Neuronal stem cell (in vitro differentiated cells): ENCODE measurements at regions not wholly inside any gene's neighbourhood (a gene's known extent, or its start where the extent isn't known, plus 50 kb on each side); places are given as distances from the start of the nearest gene placed in this dataset.

ENCODE experiments used
- DNase-seq: peaks from one replicate; pipeline ENCODE4 v3.0.0-alpha.2; 2013; ENCODE audit warnings: low spot score
- H2AFZ ChIP-seq: one replicate; pipeline ENCODE4 v1.6.1; 2013; ENCODE audit warnings: mild to moderate bottlenecking, low read length, inconsistent platforms
- H2AK5ac ChIP-seq: 2 replicates; pipeline ENCODE4 v1.6.1; 2013; ENCODE audit warnings: low read depth, mild to moderate bottlenecking, inconsistent platforms, low read length, moderate library complexity, mixed read lengths
- H2BK120ac ChIP-seq: 2 replicates; pipeline ENCODE4 v1.6.1; 2013; ENCODE audit warnings: low read depth, mild to moderate bottlenecking, inconsistent platforms, low read length, moderate library complexity, mixed read lengths
- H2BK12ac ChIP-seq: one replicate; pipeline ENCODE4 v1.6.1; 2013; ENCODE audit warnings: low read length, inconsistent platforms
- H2BK15ac ChIP-seq: 2 replicates; pipeline ENCODE4 v1.6.1; 2013; ENCODE audit warnings: mild to moderate bottlenecking, low read length, inconsistent platforms, mixed read lengths
- H2BK5ac ChIP-seq: one replicate; pipeline ENCODE4 v1.6.1; 2013; ENCODE audit warnings: inconsistent platforms, mild to moderate bottlenecking, low read length, moderate library complexity
- H3K14ac ChIP-seq: one replicate; pipeline ENCODE4 v1.6.1; 2013; ENCODE audit warnings: low read length, inconsistent platforms
- H3K18ac ChIP-seq: 2 replicates; pipeline ENCODE4 v1.6.1; 2013; ENCODE audit warnings: low read length, inconsistent platforms
- H3K23ac ChIP-seq: 2 replicates; pipeline ENCODE4 v1.6.1; 2013; ENCODE audit warnings: low read depth, mild to moderate bottlenecking, mixed read lengths, low read length, inconsistent platforms; ENCODE audit not compliant: poor library complexity
- H3K27ac ChIP-seq: replicated peaks from 3 replicates; pipeline ENCODE4 v1.5.1; 2013; ENCODE audit warnings: low read length, inconsistent platforms
- H3K27me3 ChIP-seq, 3 experiments: 2 replicates each; pipeline ENCODE4 v1.6.1; 2013; ENCODE audit warnings: low read length in 3 of 3, mild to moderate bottlenecking in 2 of 3, inconsistent platforms in 1 of 3, low read depth in 1 of 3, mixed read lengths in 1 of 3, moderate library complexity in 1 of 3; ENCODE audit not compliant: control insufficient read depth in 3 of 3, insufficient read depth in 3 of 3
- H3K36me3 ChIP-seq, 2 donors: replicated peaks in 1 of 2; 2 replicates each; pipeline ENCODE4 v1.6.1; 2013; ENCODE audit warnings: low read length in 2 of 2; ENCODE audit not compliant: control insufficient read depth in 2 of 2, insufficient read depth in 2 of 2
- H3K4ac ChIP-seq: 2 replicates; pipeline ENCODE4 v1.6.1; 2013; ENCODE audit warnings: inconsistent platforms, mild to moderate bottlenecking, low read length, moderate library complexity
- H3K4me1 ChIP-seq, 2 donors: 1 replicate in 1 of 2; 2 replicates in 1 of 2; pipeline ENCODE4 v1.6.1; 2013; ENCODE audit warnings: low read length in 2 of 2, low read depth in 1 of 2; ENCODE audit not compliant: control insufficient read depth in 2 of 2, insufficient read depth in 1 of 2
- H3K4me2 ChIP-seq: one replicate; pipeline ENCODE4 v1.6.1; 2013; ENCODE audit warnings: mild to moderate bottlenecking, low read length, inconsistent platforms; ENCODE audit not compliant: insufficient read depth, poor library complexity, severe bottlenecking
- H3K4me3 ChIP-seq, 2 donors: 2 replicates each; pipeline ENCODE4 v1.5.1; 2013; ENCODE audit warnings: low read length in 2 of 2, mild to moderate bottlenecking in 2 of 2, inconsistent platforms in 1 of 2, moderate library complexity in 1 of 2
- H3K79me1 ChIP-seq: one replicate; pipeline ENCODE4 v1.6.1; 2013; ENCODE audit warnings: low read depth, mild to moderate bottlenecking, inconsistent platforms, low read length, moderate library complexity
- H3K9ac ChIP-seq: one replicate; pipeline ENCODE4 v1.6.1; 2013; ENCODE audit warnings: mild to moderate bottlenecking, low read depth, low read length, inconsistent platforms; ENCODE audit not compliant: poor library complexity
- H3K9me3 ChIP-seq, 2 donors: replicated peaks in 1 of 2; 2 replicates each; pipeline versions ENCODE3 to v1.6.1; 2013; ENCODE audit warnings: low read length in 2 of 2, mild to moderate bottlenecking in 2 of 2, inconsistent platforms in 1 of 2, low read depth in 1 of 2, mixed read lengths in 1 of 2, moderate library complexity in 1 of 2; ENCODE audit not compliant: control insufficient read depth in 2 of 2, insufficient read depth in 1 of 2
- H4K8ac ChIP-seq: one replicate; pipeline ENCODE4 v1.6.1; 2013; ENCODE audit warnings: low read depth, mild to moderate bottlenecking, inconsistent platforms, low read length, moderate library complexity
- H4K91ac ChIP-seq: one replicate; pipeline ENCODE4 v1.6.1; 2013; ENCODE audit warnings: low read length, low read depth, mild to moderate bottlenecking, inconsistent platforms; ENCODE audit not compliant: poor library complexity
- WGBS, 2 donors: extraction: QIAGEN DNeasy Blood & Tissue Kit; methylation state at CpG; one replicate each; pipeline ENCODE4 v1.1.7; 2013; ENCODE audit warnings: missing lambda C conversion rate in 2 of 2, mixed read lengths in 1 of 2; ENCODE audit not compliant: insufficient read length in 2 of 2, insufficient replicate concordance in 1 of 2; ENCODE audit errors: extremely low coverage in 2 of 2; 5-methylcytosine and 5-hydroxymethylcytosine counted together

GRCh38 chr7:139177696-139178095 is 53.3 kb upstream of the UBN2 start:
- no peak overlapping the region for H2BK12ac ChIP-seq
- H3K4me2 ChIP-seq: no peak overlapping the region
- H3K23ac ChIP-seq: no peak overlapping the region
- H3K14ac ChIP-seq: no peak overlapping the region
- H3K27me3 ChIP-seq: no peaks in the 10 kb centered on the region
- H3K4ac ChIP-seq: no peak overlapping the region
- no peaks in the 10 kb centered on the region for H3K79me1 ChIP-seq
- DNase-seq: no peak
- H2AFZ ChIP-seq: no peak overlapping the region
- no peak overlapping the region for H3K18ac ChIP-seq
- H2AK5ac ChIP-seq: no peak overlapping the region
- H2BK15ac ChIP-seq: no peak overlapping the region
- H3K4me3 ChIP-seq: no peak overlapping the region
- WGBS, 2 donors: no CpG with 5 or more reads among the region's 3 CpGs
- no peak overlapping the region for H2BK5ac ChIP-seq
- H2BK120ac ChIP-seq: no peak overlapping the region
- H3K9me3 ChIP-seq: no peaks in the 10 kb centered on the region
- no peaks in the 10 kb centered on the region for H3K4me1 ChIP-seq
- H3K9ac ChIP-seq: no peak overlapping the region
- H4K8ac ChIP-seq: no peak overlapping the region
- H3K27ac ChIP-seq: no peak overlapping the region
- H3K36me3 ChIP-seq: peaks cover 0 to 34% of the 10 kb centered on the region in 2 donors
- no peak overlapping the region for H4K91ac ChIP-seq

- DNase-seq: no peak
- no peak overlapping the region for H2AK5ac ChIP-seq
- no peak overlapping the region for H3K4ac ChIP-seq
- no peak overlapping the region for H2AFZ ChIP-seq
- no peak overlapping the region for H3K14ac ChIP-seq
- H3K27me3 ChIP-seq: no peaks in the 10 kb centered on the region
- H3K18ac ChIP-seq: no peak overlapping the region
- H3K9me3 ChIP-seq: no peaks in the 10 kb centered on the region
- no peaks in the 10 kb centered on the region for H3K79me1 ChIP-seq
- no peak overlapping the region for H3K4me2 ChIP-seq
- H3K36me3 ChIP-seq: peaks cover 5 to 57% of the 10 kb centered on the region in 2 donors
- no peak overlapping the region for H3K9ac ChIP-seq
- no peak overlapping the region for H2BK15ac ChIP-seq
- H2BK5ac ChIP-seq: no peak overlapping the region
- WGBS, 2 donors: 100% methylated on average over 3 of the region's 5 CpGs; no CpG with 5 or more reads in 1 of the 2 donors
- no peak overlapping the region for H4K91ac ChIP-seq
- no peak overlapping the region for H2BK120ac ChIP-seq
- H3K23ac ChIP-seq: no peak overlapping the region
- no peak overlapping the region for H4K8ac ChIP-seq
- H3K27ac ChIP-seq: no peak overlapping the region
- H3K4me1 ChIP-seq: no peaks in the 10 kb centered on the region
- no peak overlapping the region for H2BK12ac ChIP-seq
- H3K4me3 ChIP-seq: no peak overlapping the region
Measured at GRCh38 chr7:139180700-139181311, 50.2 kb upstream of the UBN2 start.
